HG03175 (cell line): ENCODE measurements at regions not wholly inside any gene's neighbourhood (a gene's known extent, or its start where the extent isn't known, plus 50 kb on each side); places are given as distances from the start of the nearest gene placed in this dataset.

Experiments
- ATAC-seq: cut with Tn5 transposase; IDR thresholded peaks from one replicate; pipeline ENCODE4 v1.9.1; 2021; ENCODE audit warnings: mild to moderate bottlenecking, moderate library complexity; ENCODE audit not compliant: unreplicated experiment

DNA sequence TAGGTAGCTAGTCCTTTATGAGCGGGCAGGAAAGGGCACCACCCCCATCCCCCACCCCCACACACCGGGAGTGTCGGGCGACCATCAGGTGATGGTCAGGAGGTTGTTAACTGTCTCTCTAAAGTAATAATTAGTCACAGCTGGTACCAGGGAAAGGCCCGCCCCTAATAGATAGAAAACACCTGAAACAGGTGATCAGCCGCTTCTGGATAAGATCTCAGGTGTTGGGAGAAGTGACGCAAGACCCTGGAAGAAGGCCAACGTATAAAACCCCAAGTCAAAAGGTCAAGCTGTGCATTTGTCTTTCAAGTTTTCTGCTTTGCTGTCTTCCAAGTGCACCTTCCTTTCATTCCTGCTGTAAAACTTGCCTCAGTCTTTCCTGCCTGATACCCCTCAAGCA lies 59.6 kb upstream of the LINC00305 start:
- no peak for ATAC-seq

DNA sequence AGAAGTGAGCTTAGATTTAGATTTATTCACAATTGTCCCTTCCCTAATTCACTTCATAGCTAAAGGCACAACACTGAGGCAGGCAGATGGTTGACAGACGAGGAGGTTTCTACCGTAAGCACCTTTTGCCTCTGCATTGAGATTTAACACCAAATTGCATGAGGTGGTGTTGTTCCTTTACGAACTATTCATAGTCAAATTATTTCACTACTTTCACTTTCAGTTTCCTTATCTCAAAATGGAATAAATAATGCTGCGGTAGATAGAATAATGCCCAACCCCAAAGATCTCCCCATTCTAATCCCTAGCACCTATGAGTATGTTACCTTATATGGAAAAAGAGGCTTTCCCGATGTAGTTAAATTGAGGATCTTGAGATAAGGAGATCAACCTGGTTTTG lies 58.9 kb upstream of the LINC00305 start:
- no peak for ATAC-seq

DNA sequence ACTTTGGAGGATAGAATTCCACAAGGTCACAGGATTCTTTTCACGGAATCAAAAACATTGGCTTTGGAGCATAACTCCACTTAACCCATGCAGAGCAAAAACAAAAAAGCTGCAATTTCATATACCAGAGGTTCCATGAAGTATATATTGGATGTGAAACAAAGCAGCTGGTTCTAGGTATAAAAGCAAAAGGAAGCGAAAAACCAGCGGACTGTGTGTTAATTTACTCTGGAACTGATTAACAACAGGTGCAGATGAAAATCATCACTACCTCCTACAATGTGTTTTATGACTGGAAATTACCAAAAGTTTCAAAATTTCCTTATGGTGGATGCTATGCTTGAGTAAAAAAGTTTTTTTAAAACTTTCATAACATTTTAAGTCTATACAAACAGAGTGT lies 54.4 kb upstream of the LINC00305 start:
- ATAC-seq: no peak

DNA sequence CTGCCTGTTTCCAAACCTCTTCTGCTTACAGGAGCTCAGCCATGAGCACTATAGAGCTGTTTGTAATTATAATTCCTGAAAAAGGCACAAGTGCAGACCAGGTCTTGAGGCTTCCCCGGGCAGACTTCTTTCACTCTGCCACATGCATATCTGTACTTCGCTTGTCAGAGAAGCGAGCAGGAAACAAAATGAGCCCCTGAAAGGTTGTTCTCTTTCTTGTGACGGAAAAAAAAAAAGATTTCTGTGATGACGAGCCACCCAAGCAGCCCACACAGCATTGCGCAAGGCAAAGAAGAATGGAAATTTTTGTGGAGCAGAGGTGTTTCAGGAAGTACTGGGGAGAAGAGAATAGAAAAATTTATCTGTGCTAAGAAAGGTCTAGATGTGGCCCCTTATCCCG lies 54.0 kb upstream of the LINC00305 start:
- no peak for ATAC-seq

DNA sequence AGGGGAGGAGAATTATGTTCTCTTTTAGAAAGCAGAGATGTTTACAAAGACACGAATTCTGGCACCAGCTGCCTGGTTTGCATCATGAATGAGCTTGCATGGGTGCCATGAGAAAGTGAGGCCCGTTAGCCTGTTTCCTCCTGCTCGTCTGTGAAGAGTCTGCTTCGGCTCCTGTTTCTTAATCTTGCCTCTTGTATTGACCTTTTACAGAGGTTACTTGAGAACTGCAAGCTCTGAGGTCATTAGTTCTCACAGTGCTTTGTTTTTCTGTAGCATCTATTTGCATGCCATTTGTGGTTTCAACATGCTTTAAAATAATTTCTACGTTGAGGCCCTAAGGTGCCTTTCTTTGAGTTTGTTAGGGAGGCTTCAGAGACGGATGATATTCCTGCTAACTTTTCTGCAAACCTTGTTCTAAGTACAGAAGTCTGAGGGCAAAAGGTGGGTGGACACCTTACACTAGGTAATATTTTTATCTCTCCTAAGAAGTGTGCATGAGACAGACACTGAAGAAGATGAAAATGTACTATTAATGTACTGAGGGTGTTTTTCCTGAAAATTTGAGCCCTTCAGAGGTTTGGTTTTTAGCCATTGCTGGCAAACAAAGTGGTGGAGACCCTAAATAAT lies 53.4 kb upstream of the LINC00305 start:
- ATAC-seq: no peak

DNA sequence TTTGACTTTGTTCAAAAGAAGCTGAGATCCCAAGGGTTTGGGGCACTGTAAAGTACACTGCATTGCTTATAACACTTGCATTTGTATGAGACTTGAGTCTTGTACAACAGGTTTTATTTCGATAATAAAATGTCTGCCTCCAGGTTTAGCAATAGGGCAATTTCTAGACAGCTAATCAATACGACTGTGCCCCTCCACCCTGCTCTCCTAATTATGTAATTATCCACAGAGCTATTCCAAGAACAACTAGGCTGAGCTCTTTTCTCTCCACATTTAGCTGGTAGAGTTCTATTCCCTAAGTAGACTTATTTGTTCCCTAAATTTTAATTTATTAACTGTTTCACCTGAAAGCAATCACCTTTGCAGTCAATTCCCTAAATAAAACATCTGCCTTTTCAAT lies 52.9 kb upstream of the LINC00305 start:
- ATAC-seq: no peak

DNA sequence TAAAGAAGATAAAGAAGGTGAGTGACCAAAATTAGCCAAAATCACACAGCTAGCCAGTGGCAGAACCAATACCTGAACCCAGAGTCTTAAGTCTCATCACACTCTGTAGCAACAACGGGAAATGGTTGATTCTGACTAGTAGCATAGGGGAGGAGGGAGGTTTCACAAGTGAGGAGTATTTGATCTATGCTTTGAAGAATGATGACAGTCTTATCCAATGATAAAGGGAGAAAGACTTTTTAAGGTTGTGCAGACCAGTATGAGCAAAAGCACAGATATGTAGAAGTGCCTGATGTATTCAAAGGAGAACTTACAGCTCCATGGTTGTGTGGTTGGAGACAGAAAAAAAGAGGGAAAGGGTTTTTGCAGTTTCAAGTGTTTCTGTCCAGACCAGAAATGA lies 50.7 kb upstream of the LINC00305 start:
- ATAC-seq: no peak
